ENCODE measurements at regions not wholly inside any gene's neighbourhood (a gene's known extent, or its start where the extent isn't known, plus 50 kb on each side); places are given as distances from the start of the nearest gene placed in this dataset.

- Histone ChIP-seq H3K9me3 (peaks cover 6% of the 10 kb centered on the region), H3K27me3 (ENCODE audit: insufficient read depth in 3 of 3, low read length in 2 of 3) (no peaks in the 10 kb centered on the region), H3K4me3 (no peak overlapping the region), H3K4me1 (no peaks in the 10 kb centered on the region), H3K36me3 (ENCODE audit: insufficient read depth in 1 of 2, low read depth in 1 of 2) (no peaks in the 10 kb centered on the region), H3K27ac (no peak overlapping the region)
- no peak for DNase-seq
- 36 to 56% (median 41%) methylated on average over 2 of the region's 2 CpGs for WGBS, 3 donors
- no peak for TF ChIP-seq CTCF (IDR thresholded peaks at IDR 0.05)
- ATAC-seq: no peak
- intact Hi-C loops (cut with DNase I): no loop called here
Observed at GRCh38 chr6:2611092-2611491, 139.6 kb downstream of the MYLK4 start.

- ATAC-seq: no peak
- no peak for DNase-seq
- intact Hi-C loops (cut with DNase I): no loop called here
- WGBS, 3 donors: 51 to 75% (median 59%) methylated on average over 4 of the region's 4 CpGs
- no peak for TF ChIP-seq CTCF (IDR thresholded peaks at IDR 0.05)
- Histone ChIP-seq H3K27ac (no peak overlapping the region), H3K4me3 (no peak overlapping the region), H3K36me3 (ENCODE audit: insufficient read depth in 1 of 2, low read depth in 1 of 2) (no peaks in the 10 kb centered on the region), H3K27me3 (ENCODE audit: insufficient read depth in 3 of 3, low read length in 2 of 3) (no peaks in the 10 kb centered on the region), H3K4me1 (no peaks in the 10 kb centered on the region), H3K9me3 (no peaks in the 10 kb centered on the region)
Observed at GRCh38 chr6:2608503-2608902, 142.2 kb downstream of the MYLK4 start.

- Histone ChIP-seq H3K27ac (no peak overlapping the region), H3K27me3 (ENCODE audit: insufficient read depth in 3 of 3, low read length in 2 of 3) (no peaks in the 10 kb centered on the region), H3K4me1 (no peaks in the 10 kb centered on the region), H3K36me3 (ENCODE audit: insufficient read depth in 1 of 2, low read depth in 1 of 2) (no peaks in the 10 kb centered on the region), H3K9me3 (no peaks in the 10 kb centered on the region), H3K4me3 (no peak overlapping the region)
- intact Hi-C loops (cut with DNase I): no loop called here
- WGBS, 3 donors: 87 to 93% (median 89%) methylated on average over 3 of the region's 3 CpGs
- DNase-seq: no peak
- no peak for TF ChIP-seq CTCF (IDR thresholded peaks at IDR 0.05)
- no peak for ATAC-seq
Observed at GRCh38 chr6:2600363-2600762, 150.4 kb downstream of the MYLK4 start.

GRCh38 chr6:2599817-2600216 lies 150.9 kb downstream of the MYLK4 start:
- Histone ChIP-seq H3K27ac (no peak overlapping the region), H3K27me3 (ENCODE audit: insufficient read depth in 3 of 3, low read length in 2 of 3) (no peaks in the 10 kb centered on the region), H3K9me3 (no peaks in the 10 kb centered on the region), H3K4me1 (no peaks in the 10 kb centered on the region), H3K36me3 (ENCODE audit: insufficient read depth in 1 of 2, low read depth in 1 of 2) (no peaks in the 10 kb centered on the region), H3K4me3 (no peak overlapping the region)
- no peak for TF ChIP-seq CTCF (IDR thresholded peaks at IDR 0.05)
- intact Hi-C loops (cut with DNase I): no loop called here
- WGBS, 3 donors: 72 to 83% (median 80%) methylated on average over 5 of the region's 5 CpGs
- ATAC-seq (peak in 1 of 4 donors; percentile 53), DNase-seq (no peak)

- no peaks in the 10 kb centered on the region for H3K36me3 ChIP-seq (ENCODE audit: insufficient read depth in 1 of 2, low read depth in 1 of 2)
- no peak for TF ChIP-seq CTCF (IDR thresholded peaks at IDR 0.05)
- ATAC-seq (no peak), DNase-seq (no peak)
- 95 to 98% (median 95%) methylated on average over 6 of the region's 6 CpGs for WGBS, 3 donors
- no peak overlapping the region for H3K27ac ChIP-seq
- no peaks in the 10 kb centered on the region for H3K9me3 ChIP-seq
- no peak overlapping the region for H3K4me3 ChIP-seq
- no peaks in the 10 kb centered on the region for H3K4me1 ChIP-seq
- no peaks in the 10 kb centered on the region for H3K27me3 ChIP-seq (ENCODE audit: insufficient read depth in 3 of 3, low read length in 2 of 3)
- intact Hi-C loops (cut with DNase I): no loop called here
Observed at GRCh38 chr6:2598867-2599266, 151.9 kb downstream of the MYLK4 start.

All from psoas muscle (tissue), 7 donors.